ENCODE measurements at regions not wholly inside any gene's neighbourhood (a gene's known extent, or its start where the extent isn't known, plus 50 kb on each side); places are given as distances from the start of the nearest gene placed in this dataset.

DNA sequence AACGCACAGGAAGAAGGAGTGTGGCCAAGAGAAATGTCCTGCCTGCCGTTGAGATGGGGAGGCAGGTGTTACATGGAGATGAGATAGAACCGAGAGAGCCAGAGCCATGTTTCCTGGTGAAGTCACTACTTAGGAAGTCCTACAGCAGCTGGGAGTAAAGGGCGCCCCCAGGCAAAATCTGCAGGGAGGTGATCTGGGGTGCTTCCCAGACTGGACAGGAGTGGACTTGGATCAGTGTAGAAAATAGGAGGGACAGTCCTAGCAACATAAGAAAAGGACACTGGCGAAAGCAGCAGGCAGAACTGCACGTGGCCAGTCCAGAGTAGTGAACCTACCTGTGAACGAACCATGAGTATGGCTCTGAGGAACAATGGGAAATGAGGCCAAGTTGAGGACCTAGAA lies 85.3 kb downstream of the CD164 start:
- ATAC-seq (ENCODE audit: low FRiP score in 2 of 2) (no peak), DNase-seq (no peak)
- Histone ChIP-seq H3K36me3 (no peaks in the 10 kb centered on the region), H3K27me3 (no peaks in the 10 kb centered on the region), H3K4me1 (peaks cover 0 to 4% (median 2%) of the 10 kb centered on the region in 4 donors), H3K4me3 (no peak overlapping the region), H3K27ac (no peak overlapping the region), H3K9me3 (no peaks in the 10 kb centered on the region)
- TF ChIP-seq POLR2A (IDR thresholded peaks at IDR 0.05) (no peak), CTCF (IDR thresholded peaks at IDR 0.05) (no peak), EP300 (IDR thresholded peaks at IDR 0.05) (no peak), POLR2AphosphoS5 (IDR thresholded peaks at IDR 0.05) (no peak)
- WGBS, 2 donors: 71% methylated on average over 7 of the region's 7 CpGs

DNA sequence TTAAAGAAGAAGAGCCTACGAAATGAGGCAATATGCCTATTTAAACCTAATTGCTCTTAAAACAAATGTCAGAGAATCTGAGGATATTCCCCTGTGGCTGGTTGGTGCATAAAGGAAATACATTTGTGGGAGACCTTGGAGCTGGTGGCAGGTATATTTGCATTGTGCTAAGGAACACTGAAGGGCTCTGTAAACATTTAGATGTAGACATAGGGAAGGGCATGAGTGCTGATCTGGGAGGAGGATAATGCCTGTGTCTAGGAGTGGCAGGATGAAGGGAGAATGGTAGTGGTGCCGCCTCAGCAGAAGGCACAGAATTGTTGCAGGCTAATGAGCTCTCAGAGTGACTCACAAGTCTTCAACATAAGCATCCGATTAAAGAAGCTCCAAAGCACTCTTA lies 85.8 kb downstream of the CD164 start:
- peak in 1 of 2 donors; percentile 71 for ATAC-seq (ENCODE audit: low FRiP score in 2 of 2)
- WGBS, 2 donors: 44 to 51% methylated on average over 3 of the region's 3 CpGs

DNA sequence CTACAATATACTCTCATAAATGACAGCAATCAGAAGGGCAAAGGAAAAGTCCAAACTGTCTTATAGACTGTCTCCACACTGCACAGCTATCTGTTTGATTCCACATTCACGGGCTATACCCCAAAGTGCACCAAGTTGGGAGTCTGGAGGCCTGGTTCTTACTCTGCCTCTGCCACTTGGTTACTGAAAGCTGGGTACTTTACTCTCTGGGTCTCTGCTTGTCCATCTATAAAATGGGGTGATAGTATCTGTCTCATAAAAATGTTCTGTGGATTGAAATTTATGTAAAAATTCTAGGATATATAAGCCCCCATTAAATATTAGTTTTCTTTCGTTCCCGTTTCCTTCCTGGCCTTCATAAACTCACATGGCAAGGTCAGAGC lies 86.5 kb downstream of the CD164 start:
- Histone ChIP-seq H3K27me3 (no peaks in the 10 kb centered on the region), H3K4me1 (peaks cover 0 to 4% (median 0%) of the 10 kb centered on the region in 4 donors), H3K4me3 (no peak overlapping the region), H3K27ac (no peak overlapping the region), H3K9me3 (no peaks in the 10 kb centered on the region), H3K36me3 (no peaks in the 10 kb centered on the region)
- no peak for ATAC-seq (ENCODE audit: low FRiP score in 2 of 2)
- TF ChIP-seq POLR2AphosphoS5 (IDR thresholded peaks at IDR 0.05) (no peak), POLR2A (IDR thresholded peaks at IDR 0.05) (no peak), CTCF (IDR thresholded peaks at IDR 0.05) (no peak), EP300 (IDR thresholded peaks at IDR 0.05) (no peak)
- no peak for DNase-seq
- 51 to 90% methylated on average over 3 of the region's 3 CpGs for WGBS, 2 donors

More for the DNA sequence above, 85.8 kb downstream of the CD164 start:
- Histone ChIP-seq H3K27me3 (no peaks in the 10 kb centered on the region), H3K4me1 (peaks cover 0 to 4% (median 2%) of the 10 kb centered on the region in 4 donors), H3K4me3 (no peak overlapping the region), H3K27ac (no peak overlapping the region), H3K9me3 (no peaks in the 10 kb centered on the region), H3K36me3 (no peaks in the 10 kb centered on the region)
- DNase-seq: peak in 1 of 2 donors; percentile 37
- no peak for TF ChIP-seq CTCF (IDR thresholded peaks at IDR 0.05)

DNA sequence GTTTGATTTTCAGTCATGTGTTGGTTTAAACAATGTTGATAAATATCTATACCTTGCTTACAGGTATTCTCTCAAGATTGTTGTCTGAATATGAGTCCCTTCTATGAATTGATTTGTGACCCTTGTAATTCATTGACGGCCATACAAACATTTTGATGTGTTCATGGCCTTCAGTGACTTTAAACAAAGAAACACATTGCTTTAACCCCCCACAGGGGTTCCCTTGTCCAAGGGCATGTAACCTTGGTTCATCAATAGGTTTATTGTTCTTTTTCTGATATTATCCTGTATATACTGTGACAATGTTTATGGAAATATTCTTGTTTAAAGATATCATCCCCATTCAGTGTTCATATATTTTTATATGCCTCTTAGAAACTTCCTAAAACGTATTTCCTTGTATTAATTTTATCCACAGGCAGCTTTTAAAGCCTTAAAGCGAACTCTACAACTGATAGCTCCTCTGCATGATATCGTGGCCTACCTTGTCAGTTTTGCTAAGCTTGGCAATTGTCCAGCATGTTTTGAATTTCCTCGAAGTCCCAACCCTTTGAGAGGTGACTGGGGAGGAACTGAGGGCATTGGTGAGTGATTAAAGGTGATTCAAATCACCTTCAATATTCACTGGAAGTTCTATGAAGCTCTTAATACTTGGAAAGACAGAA lies 87.0 kb downstream of the CD164 start:
- ATAC-seq (ENCODE audit: low FRiP score in 2 of 2) (no peak), DNase-seq (no peak)
- Histone ChIP-seq H3K4me1 (peaks cover 0 to 4% (median 0%) of the 10 kb centered on the region in 4 donors), H3K27ac (no peak overlapping the region), H3K27me3 (no peaks in the 10 kb centered on the region), H3K36me3 (no peaks in the 10 kb centered on the region), H3K9me3 (no peaks in the 10 kb centered on the region), H3K4me3 (no peak overlapping the region)
- WGBS, 2 donors: 64 to 66% methylated on average over 5 of the region's 5 CpGs
- TF ChIP-seq POLR2AphosphoS5 (IDR thresholded peaks at IDR 0.05) (no peak), EP300 (IDR thresholded peaks at IDR 0.05) (no peak), CTCF (IDR thresholded peaks at IDR 0.05) (no peak), POLR2A (IDR thresholded peaks at IDR 0.05) (no peak)

DNA sequence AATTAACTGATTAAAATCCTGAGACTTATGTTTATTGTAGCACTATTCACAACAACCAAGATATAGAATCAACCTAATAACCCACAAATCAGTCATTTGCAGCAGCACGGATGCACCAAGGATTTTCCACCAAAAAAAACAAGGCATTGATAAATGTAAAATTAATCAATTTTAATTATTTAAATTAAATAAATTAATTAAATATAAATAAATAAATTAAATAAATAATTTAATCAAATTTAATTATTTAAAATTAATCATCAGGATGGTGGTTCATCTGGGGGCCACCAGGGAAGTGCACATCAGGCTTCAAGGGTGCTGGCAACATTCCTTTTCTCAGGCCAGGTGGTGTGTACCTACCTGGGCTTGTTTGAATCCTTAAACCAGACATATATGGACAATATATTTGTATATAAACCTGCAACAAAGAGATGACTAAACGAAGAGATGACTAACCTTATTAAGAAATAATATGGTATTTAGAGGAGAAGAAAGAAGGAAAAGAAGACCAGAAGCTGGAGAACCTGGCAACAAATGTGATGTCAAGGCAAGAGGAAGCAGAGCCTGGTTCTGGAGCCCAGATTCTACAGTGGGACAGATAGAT lies 89.2 kb downstream of the CD164 start:
- TF ChIP-seq CTCF (IDR thresholded peaks at IDR 0.05): no peak
- TF ChIP-seq POLR2AphosphoS5 (IDR thresholded peaks at IDR 0.05): no peak
- TF ChIP-seq EP300 (IDR thresholded peaks at IDR 0.05): no peak
- TF ChIP-seq POLR2A (IDR thresholded peaks at IDR 0.05): no peak
- no peak for ATAC-seq (ENCODE audit: low FRiP score in 2 of 2)
- WGBS, 2 donors: 77 to 83% methylated on average over 2 of the region's 2 CpGs
- Histone ChIP-seq H3K4me1 (peaks cover 0 to 4% (median 0%) of the 10 kb centered on the region in 4 donors), H3K27me3 (no peaks in the 10 kb centered on the region), H3K9me3 (no peaks in the 10 kb centered on the region), H3K4me3 (no peak overlapping the region), H3K36me3 (no peaks in the 10 kb centered on the region), H3K27ac (no peak overlapping the region)
- no peak for DNase-seq
